ENCODE measurements at regions not wholly inside any gene's neighbourhood (a gene's known extent, or its start where the extent isn't known, plus 50 kb on each side); places are given as distances from the start of the nearest gene placed in this dataset.
"Not testable (repeated sequence)": the region's sequence is repeated elsewhere in the genome, so short reads cannot be mapped to it uniquely, and the experiment has no call there.

- BruUV-seq (replicated peaks); ATAC-seq; CTCF ChIA-PET; H3K27ac ChIP-seq (ENCODE audit: low read length); H3K27me3 ChIP-seq (ENCODE audit: control insufficient read depth, insufficient read depth, low read length); H3K36me3 ChIP-seq (ENCODE audit: control insufficient read depth, insufficient read depth, low read length); DNase-seq (ENCODE audit: low read depth, low spot score); H3K9me3 ChIP-seq (ENCODE audit: control insufficient read depth, insufficient read depth, low read depth, low read length); POLR2A ChIA-PET; intact Hi-C loops (cut with micrococcal nuclease; ENCODE audit: unreplicated experiment); in situ Hi-C loops (cut with HindIII; ENCODE audit: low pct_unique_long_range_greater_than_20kb, low sequenced_read_pairs); H3K4me3 ChIP-seq (ENCODE audit: low read depth in 2 of 2, low read length in 2 of 2); H3K4me1 ChIP-seq (ENCODE audit: control insufficient read depth, insufficient read depth, low read length): not testable (repeated sequence)
Observed at GRCh38 chr13:18822655-18823639, 358.7 kb downstream of the TUBA3C start.

DNA sequence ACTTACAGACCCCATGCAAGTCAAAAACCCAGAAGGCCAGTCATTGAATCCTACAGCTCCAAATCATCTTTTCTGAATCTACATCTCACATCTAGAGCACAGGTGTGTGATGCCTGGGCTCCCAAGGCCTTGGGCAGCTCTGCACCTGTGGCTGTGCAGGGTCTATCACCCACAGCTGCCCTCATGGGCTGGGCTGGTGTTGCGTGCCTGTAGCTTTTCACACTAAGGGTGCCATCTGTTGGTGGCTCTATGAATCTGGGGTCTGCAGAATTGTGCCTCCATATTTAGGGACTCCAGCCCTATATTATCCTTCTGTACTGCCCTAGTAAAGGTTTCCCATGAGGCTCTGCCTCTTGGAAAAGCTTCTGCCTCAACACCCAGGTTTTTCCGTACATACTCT is 407.6 kb downstream of the TUBA3C start:
- DNase-seq (ENCODE audit: low read depth, low spot score); in situ Hi-C loops (cut with HindIII; ENCODE audit: low pct_unique_long_range_greater_than_20kb, low sequenced_read_pairs); H3K27me3 ChIP-seq (ENCODE audit: control insufficient read depth, insufficient read depth, low read length); H3K9me3 ChIP-seq (ENCODE audit: control insufficient read depth, insufficient read depth, low read depth, low read length); H3K27ac ChIP-seq (ENCODE audit: low read length); BruUV-seq (replicated peaks); H3K36me3 ChIP-seq (ENCODE audit: control insufficient read depth, insufficient read depth, low read length); intact Hi-C loops (cut with micrococcal nuclease; ENCODE audit: unreplicated experiment); CTCF ChIA-PET; POLR2A ChIA-PET; H3K4me3 ChIP-seq (ENCODE audit: low read depth in 2 of 2, low read length in 2 of 2); H3K4me1 ChIP-seq (ENCODE audit: control insufficient read depth, insufficient read depth, low read length); ATAC-seq: not testable (repeated sequence)

- ATAC-seq; H3K4me3 ChIP-seq (ENCODE audit: low read depth in 2 of 2, low read length in 2 of 2); POLR2A ChIA-PET; H3K4me1 ChIP-seq (ENCODE audit: control insufficient read depth, insufficient read depth, low read length); intact Hi-C loops (cut with micrococcal nuclease; ENCODE audit: unreplicated experiment); DNase-seq (ENCODE audit: low read depth, low spot score); CTCF ChIA-PET; in situ Hi-C loops (cut with HindIII; ENCODE audit: low pct_unique_long_range_greater_than_20kb, low sequenced_read_pairs); H3K9me3 ChIP-seq (ENCODE audit: control insufficient read depth, insufficient read depth, low read depth, low read length); BruUV-seq (replicated peaks); H3K36me3 ChIP-seq (ENCODE audit: control insufficient read depth, insufficient read depth, low read length); H3K27me3 ChIP-seq (ENCODE audit: control insufficient read depth, insufficient read depth, low read length); H3K27ac ChIP-seq (ENCODE audit: low read length): not testable (repeated sequence)
- peak; percentile 60; a peak in 2 of 4 replicates for TF ChIP-seq REST (IDR thresholded peaks at IDR 0.05; ENCODE audit: insufficient read depth in 1 of 2, low read depth in 2 of 2, low read length in 1 of 2)
Observed at GRCh38 chr13:18741696-18742095, 439.9 kb downstream of the TUBA3C start.

DNA sequence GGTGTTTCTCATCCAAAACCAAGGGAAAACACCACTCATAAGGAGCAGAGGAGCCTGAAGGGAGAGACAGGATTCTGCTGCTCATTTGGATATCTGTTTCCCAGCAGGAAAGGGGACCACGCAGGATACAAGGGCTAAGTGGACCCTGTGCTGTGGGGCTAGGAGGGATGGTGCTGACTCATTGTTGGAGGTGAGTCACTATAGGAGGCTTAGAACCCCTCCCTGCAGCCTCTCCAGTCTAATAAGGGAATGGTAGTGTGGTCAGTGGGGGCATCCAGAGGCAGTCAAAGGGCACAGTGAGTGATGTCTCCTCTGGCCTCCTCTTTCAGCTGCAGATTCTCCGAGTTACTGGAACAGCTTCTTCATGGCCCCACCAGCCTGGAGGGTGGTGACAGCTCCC is 442.3 kb downstream of the TUBA3C start:
- Histone ChIP-seq H3K4me3 (ENCODE audit: low read depth in 2 of 2, low read length in 2 of 2) (no peak overlapping the region), H3K36me3 (ENCODE audit: control insufficient read depth, insufficient read depth, low read length) (no peaks in the 10 kb centered on the region), H3K27me3 (ENCODE audit: control insufficient read depth, insufficient read depth, low read length) (no peaks in the 10 kb centered on the region), H3K4me1 (ENCODE audit: control insufficient read depth, insufficient read depth, low read length) (no peaks in the 10 kb centered on the region), H3K9me3 (ENCODE audit: control insufficient read depth, insufficient read depth, low read depth, low read length) (no peaks in the 10 kb centered on the region), H3K27ac (ENCODE audit: low read length) (no peak overlapping the region)
- BruUV-seq (replicated peaks) = no TSS peak
- intact Hi-C loops (cut with micrococcal nuclease; ENCODE audit: unreplicated experiment) (no loop called here), in situ Hi-C loops (cut with HindIII; ENCODE audit: low pct_unique_long_range_greater_than_20kb, low sequenced_read_pairs) (no loop called here)
- no peak for TF ChIP-seq SIN3A (IDR thresholded peaks at IDR 0.05; ENCODE audit: borderline replicate concordance, insufficient read depth, low read depth, low read length)
- TF ChIP-seq TCF7L2 (IDR thresholded peaks at IDR 0.05; ENCODE audit: low read depth, low read length) = no peak
- TF ChIP-seq, protein P1, sequence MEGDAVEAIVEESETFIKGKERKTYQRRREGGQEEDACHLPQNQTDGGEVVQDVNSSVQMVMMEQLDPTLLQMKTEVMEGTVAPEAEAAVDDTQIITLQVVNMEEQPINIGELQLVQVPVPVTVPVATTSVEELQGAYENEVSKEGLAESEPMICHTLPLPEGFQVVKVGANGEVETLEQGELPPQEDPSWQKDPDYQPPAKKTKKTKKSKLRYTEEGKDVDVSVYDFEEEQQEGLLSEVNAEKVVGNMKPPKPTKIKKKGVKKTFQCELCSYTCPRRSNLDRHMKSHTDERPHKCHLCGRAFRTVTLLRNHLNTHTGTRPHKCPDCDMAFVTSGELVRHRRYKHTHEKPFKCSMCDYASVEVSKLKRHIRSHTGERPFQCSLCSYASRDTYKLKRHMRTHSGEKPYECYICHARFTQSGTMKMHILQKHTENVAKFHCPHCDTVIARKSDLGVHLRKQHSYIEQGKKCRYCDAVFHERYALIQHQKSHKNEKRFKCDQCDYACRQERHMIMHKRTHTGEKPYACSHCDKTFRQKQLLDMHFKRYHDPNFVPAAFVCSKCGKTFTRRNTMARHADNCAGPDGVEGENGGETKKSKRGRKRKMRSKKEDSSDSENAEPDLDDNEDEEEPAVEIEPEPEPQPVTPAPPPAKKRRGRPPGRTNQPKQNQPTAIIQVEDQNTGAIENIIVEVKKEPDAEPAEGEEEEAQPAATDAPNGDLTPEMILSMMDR (IDR thresholded peaks at IDR 0.05) = no peak
- TF ChIP-seq POLR2AphosphoS5 (IDR thresholded peaks at IDR 0.05; ENCODE audit: low read depth, low read length) = no peak
- no peak for TF ChIP-seq REST (IDR thresholded peaks at IDR 0.05; ENCODE audit: insufficient read depth in 1 of 2, low read depth in 2 of 2, low read length in 1 of 2)
- no peak for ATAC-seq
- ChIA-PET CTCF (no interaction called here), POLR2A (no interaction called here)
- no peak for DNase-seq (ENCODE audit: low read depth, low spot score)
